ENCODE measurements at regions not wholly inside any gene's neighbourhood (a gene's known extent, or its start where the extent isn't known, plus 50 kb on each side); places are given as distances from the start of the nearest gene placed in this dataset.

DNA sequence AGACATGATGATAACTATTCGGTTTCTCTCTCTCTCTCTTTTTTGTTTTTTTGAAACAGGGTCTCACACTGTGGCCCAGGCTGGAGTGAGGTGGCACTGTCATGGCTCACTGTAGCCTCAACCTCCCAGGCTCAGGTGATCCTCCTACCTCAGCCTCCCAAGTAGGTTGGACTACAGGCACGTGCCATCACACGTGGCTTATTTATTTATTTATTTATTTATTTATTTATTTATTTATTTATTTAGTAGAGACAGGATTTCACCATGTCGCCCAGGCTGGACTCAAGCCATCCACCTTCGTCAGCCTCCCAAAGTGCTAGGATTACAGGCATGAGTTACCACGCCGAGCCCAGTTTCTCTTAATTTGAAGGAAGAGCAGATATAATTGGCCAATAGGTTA, 427.9 kb upstream of the JAG1 start:
- DNase-seq: no peak

DNA sequence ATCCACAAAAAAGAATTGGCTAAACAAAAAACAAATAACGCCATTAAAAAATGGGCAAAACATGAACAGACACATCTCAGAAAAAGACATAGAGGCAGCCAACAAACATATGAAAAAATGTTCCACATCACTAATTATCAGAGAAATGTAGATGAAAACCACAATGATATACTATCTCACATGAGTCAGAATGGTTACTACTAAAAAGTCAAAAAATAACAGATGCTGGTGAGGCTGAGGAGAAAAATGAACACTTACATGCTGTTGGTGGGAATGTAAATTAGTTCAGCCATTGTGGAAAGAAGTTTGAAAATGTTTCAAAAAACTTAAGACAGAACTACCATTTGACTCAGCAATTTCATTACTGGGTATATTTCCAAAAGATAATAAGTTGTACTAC, 430.1 kb upstream of the JAG1 start:
- no peak for DNase-seq

DNA sequence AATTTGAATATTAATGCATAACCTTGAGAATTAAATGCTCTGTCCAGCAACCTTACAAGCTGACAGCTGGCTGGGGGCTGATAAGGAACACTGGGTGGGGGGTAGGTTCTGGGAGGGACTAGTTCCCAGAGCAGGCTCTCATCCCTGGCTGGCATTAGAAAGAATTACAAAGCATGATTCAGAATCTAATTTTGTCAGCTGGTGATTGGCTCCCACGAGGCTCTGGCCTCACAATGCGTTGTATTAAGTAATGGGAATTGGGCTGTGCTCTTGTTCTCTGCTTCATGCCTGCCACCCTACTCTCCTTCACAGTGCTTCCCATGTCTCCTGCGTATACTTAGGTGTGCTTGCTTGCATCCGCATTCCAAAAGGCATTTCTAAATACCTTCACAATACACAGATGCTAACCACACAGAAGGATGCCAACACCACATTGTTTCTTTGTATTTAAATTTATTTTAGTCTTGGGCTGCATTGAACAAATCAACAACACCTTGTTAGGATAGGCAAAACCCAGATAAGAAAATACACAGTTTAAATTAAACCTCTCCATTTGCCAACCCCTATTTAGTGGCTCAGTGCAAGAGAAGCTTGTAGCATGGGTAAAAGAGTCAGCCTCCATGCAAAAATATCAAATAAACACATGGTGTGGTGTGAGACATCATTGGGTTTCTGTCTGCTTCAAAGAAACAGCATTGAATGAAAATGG, 434.5 kb upstream of the JAG1 start:
- no peak for DNase-seq

GRCh38 chr20:11110535-11110934, 436.7 kb upstream of the JAG1 start:
- DNase-seq: no peak

- DNase-seq: no peak
Observed at GRCh38 chr20:11111191-11111590, 437.4 kb upstream of the JAG1 start.

DNA sequence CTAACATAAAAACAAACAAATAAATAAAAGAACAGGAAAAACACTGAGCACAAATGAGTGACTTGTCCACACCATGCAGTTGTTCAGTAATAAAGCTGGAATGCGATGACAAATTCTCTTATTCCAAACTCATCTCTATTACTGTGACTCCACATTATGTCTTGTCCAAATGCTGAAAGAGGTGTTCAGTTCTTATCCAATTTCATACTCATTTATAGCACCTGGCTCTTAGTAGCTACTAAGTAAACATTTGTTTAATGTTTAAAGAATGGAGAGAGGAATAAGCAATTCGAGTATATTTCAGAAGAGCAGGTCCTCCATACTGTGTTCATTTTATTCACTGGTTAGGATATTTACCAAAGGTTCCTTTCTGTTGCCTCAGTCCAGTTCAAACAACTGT, 439.0 kb upstream of the JAG1 start:
- no peak for DNase-seq

GRCh38 chr20:11114382-11114781, 440.6 kb upstream of the JAG1 start:
- DNase-seq: no peak

- no peak for DNase-seq
Observed at GRCh38 chr20:11117808-11118528, 444.2 kb upstream of the JAG1 start.

GRCh38 chr20:11118802-11119380, 445.1 kb upstream of the JAG1 start:
- DNase-seq: no peak

DNA sequence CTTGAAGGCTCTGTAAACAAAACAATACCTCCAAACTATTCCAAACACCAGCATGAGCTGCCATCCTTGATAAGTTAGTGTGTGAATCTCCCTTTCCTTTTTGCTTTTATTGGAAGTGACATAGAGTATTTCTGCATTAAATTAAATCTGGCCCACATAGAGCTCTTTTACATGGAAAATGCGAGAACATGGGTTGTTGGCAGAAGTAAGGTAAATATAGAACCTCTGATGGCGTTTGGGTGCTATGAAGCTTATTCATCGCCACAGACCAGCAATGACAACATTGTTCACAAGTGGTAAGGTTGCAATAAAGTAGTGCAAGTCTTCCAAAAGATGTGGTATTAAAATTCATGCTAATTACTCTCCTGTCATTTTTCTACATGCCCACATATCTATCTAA, 445.8 kb upstream of the JAG1 start:
- no peak for DNase-seq

GRCh38 chr20:11120431-11120830, 446.6 kb upstream of the JAG1 start:
- no peak for DNase-seq

- DNase-seq: no peak
Observed at GRCh38 chr20:11124849-11125505, 451.2 kb upstream of the JAG1 start.

DNA sequence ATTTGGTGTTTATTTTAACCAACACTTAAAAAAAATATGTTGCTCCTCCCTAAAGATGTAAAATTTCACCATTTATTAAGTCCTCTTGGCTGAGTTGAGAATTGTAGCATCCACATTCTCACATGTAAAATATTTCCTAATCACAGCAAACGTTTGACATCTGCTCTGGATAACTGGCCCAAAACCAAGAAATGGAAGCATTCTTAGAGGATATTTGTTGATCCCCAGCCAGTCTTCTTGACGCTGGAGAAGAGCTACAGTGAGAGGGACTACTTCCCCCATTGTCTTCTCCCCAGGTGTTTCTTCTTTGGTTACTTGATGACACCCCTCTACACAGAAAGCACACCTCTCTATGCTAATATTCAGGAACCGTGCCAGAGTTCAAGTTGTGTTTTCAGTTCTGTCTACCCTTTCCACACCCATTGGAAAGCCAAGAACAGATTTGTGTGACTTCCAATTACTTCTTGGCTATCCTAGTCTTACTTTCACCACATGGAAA, 454.5 kb upstream of the JAG1 start:
- DNase-seq: no peak

DNA sequence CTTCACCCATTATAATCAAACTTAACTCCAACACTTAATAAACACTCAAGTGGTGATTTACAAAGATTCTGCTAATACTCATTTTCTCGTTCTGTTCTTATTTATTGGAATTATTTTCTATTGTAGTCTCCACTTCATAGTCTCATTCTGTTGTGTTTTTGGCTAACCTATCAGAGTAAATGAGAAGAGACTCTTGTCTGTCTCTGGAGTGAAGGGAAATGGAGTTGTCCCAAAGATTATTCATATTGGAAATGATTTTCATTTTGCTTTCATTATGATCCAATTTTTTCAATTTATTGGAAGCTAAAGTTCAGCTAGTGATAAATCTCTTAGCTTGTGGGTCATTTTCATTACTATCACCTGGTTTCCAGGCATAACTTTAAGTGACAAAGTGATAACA, 454.9 kb upstream of the JAG1 start:
- no peak for DNase-seq

DNA sequence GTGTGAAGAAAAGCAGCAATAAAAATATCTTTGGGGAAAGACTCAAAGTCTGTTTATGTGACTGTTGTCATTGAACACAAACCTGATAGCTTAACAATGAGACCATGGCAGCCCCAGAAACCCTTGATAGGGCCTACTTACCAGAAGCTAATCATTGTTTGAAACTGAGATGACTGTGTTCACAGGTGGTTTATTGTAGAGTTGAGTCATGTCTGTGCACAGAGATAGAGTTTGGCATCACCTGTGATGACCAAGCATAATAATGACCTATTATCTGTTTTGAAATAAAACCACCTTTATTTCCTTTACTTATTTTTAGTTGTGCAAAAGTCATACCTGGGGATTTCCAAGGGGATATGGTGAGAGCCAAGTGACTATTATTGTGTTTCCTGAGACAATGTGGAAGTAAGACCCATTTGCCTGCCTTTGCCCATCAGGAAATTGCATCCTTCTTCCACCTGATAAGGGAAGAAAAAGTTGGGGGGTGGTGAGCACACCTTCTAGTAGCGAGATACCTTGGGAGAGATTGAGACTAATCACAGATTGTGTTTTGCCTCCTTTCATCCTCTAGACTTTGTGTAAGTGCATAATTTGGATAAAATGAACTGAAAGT, 456.9 kb upstream of the JAG1 start:
- no peak for DNase-seq

DNA sequence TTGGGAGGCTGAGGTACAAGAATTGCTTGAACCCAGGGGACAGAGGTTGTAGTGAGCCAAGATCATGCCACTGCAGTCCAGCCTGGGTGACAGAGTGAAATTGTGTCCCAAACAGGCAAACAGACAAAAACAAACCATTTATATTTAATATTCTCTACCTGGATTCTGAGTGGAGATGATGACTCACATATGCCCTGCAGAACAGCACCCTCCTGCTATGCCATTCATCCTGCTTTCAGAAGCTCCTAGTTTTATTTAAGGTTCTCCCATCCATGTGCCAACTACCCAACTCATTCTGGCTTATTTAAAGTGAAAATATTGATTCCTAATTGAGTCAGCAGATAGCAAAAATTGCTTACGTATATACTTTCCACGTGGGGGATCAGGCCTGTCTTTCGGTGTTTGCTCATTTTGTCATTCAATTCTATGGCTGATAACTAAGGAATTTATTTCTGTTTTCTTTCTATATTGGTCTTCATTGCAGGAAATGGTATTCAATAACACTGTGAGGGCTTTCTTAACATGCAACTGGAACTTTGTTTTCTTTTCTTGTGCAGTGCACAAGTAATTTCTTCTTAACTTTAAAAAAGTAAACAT, 459.1 kb upstream of the JAG1 start:
- DNase-seq: no peak

- DNase-seq: no peak
Observed at GRCh38 chr20:11136691-11137090, 462.9 kb upstream of the JAG1 start.

GRCh38 chr20:11137688-11138087, 463.9 kb upstream of the JAG1 start:
- DNase-seq: no peak

- no peak for DNase-seq
Observed at GRCh38 chr20:11140359-11140758, 466.6 kb upstream of the JAG1 start.

DNA sequence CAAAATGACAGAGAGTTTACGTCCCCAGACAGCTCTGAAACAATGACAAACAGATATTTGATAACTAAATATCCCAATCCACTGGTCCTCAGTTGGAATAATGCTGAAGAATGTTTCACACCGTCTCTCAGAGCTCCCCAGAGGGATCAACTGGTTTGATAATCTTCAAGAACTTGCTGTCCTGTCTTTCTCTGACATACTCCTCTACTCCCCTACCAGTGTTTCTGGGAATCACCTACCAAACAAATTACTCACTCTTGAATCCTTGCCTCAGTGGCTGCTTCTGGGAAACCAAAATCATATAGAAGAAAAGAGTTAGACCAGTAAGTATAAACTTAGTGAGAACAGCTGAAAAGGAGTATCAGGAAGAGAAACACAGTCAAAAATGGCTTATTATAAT, 469.7 kb upstream of the JAG1 start:
- DNase-seq: no peak

DNA sequence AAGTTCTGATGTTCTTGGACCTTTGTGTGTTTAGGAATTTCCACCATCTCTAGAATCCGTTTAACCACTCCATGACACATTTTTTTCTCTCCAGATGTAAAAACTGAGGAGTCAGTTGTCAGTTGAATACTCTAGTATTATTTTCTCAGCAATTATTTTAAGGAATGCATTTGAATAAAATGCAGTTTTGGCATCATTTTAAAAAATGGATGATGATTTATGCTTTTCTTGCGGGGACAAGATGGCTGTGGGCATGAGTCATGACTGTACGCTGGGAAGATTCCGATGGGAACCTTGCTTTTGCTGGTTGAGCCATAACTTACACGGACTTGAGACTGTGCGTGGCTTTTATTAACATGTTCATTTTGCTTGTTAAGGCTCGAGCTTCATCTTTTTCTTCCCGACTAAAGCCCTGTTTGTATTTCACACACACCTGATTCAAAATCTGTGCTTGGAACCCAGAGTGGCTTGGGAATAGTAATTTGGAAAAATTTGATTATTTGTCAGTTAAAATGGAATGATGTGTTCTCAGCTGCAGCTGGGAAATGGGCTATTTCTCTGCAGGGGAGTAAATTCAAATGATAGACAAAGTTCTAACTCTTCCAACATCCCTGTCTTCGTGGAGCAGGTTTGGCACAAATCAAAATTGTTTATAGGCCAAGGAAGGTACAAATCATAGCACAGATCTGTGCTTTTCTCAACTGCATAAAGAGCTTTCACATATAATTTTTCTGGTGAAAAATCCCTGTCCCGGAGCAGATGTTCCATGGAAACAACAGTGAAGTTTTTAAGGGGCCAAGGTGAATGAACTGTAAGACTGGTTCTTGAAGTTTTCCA, 470.5 kb upstream of the JAG1 start:
- DNase-seq: no peak

DNA sequence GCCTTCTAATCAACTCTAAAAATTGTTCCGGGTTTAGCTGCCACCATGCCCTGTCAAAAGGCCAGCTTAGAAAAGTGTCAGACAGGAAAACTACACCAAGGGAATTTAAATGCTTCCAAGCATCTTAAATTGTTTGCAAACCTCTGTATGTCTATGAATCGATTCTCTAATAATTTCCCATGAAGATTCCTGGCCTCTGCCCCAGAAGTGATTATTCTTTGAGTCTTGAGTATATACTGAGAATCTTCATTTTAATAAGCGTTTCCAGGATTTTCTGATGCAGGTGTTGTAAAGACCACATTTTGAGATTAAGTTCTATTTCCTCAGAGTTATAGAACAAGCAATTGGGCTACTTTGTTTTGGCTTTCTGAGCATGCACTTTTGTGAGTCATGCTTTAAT, 471.8 kb upstream of the JAG1 start:
- DNase-seq: no peak
